Trophoblast cell (in vitro differentiated cells and primary cell): ENCODE measurements at regions not wholly inside any gene's neighbourhood (a gene's known extent, or its start where the extent isn't known, plus 50 kb on each side); places are given as distances from the start of the nearest gene placed in this dataset.

Experiments used
- DNase-seq, 2 donors: peaks; one replicate each; pipeline ENCODE4 v3.0.0-alpha.2; 2016
- H2AFZ ChIP-seq: 2 replicates; pipeline ENCODE4 v1.6.1; 2013; ENCODE audit warnings: low read length, moderate library complexity, mild to moderate bottlenecking; ENCODE audit not compliant: insufficient read depth, poor library complexity
- H2AK5ac ChIP-seq: 2 replicates; pipeline ENCODE4 v1.6.1; 2013; ENCODE audit warnings: mild to moderate bottlenecking, low read length
- H2BK120ac ChIP-seq: 2 replicates; pipeline ENCODE4 v1.6.1; 2013; ENCODE audit warnings: low read length, mild to moderate bottlenecking, moderate library complexity; ENCODE audit not compliant: insufficient read depth, poor library complexity
- H2BK12ac ChIP-seq: 2 replicates; pipeline ENCODE4 v1.6.1; 2013; ENCODE audit warnings: mild to moderate bottlenecking, low read length, moderate library complexity
- H2BK5ac ChIP-seq: 2 replicates; pipeline ENCODE4 v1.6.1; 2013; ENCODE audit warnings: low read length, low read depth, moderate library complexity, mild to moderate bottlenecking; ENCODE audit not compliant: poor library complexity
- H3K14ac ChIP-seq: 2 replicates; pipeline ENCODE4 v1.6.1; 2013; ENCODE audit warnings: mild to moderate bottlenecking, low read length
- H3K18ac ChIP-seq: 2 replicates; pipeline ENCODE4 v1.6.1; 2013; ENCODE audit warnings: mild to moderate bottlenecking, low read length
- H3K23ac ChIP-seq: 2 replicates; pipeline ENCODE4 v1.6.1; 2013; ENCODE audit warnings: low read length
- H3K27ac ChIP-seq: 2 replicates; pipeline ENCODE4 v1.5.1; 2013; ENCODE audit warnings: low read depth, mild to moderate bottlenecking, inconsistent platforms, low read length, moderate library complexity
- H3K27me3 ChIP-seq: 2 replicates; pipeline ENCODE4 v1.6.1; 2013; ENCODE audit warnings: inconsistent platforms, mild to moderate bottlenecking, low read length, moderate library complexity; ENCODE audit not compliant: insufficient read depth
- H3K36me3 ChIP-seq, 2 experiments: 1 replicate in 1 of 2; 2 replicates in 1 of 2; pipeline ENCODE4 v1.6.1; 2013; ENCODE audit warnings: low read length in 2 of 2, mild to moderate bottlenecking in 2 of 2, moderate library complexity in 1 of 2; ENCODE audit not compliant: insufficient read depth in 2 of 2, control insufficient read depth in 1 of 2
- H3K4ac ChIP-seq: 2 replicates; pipeline ENCODE4 v1.6.1; 2013; ENCODE audit warnings: low read depth, mild to moderate bottlenecking, low read length, moderate library complexity
- H3K4me1 ChIP-seq, 2 experiments: 1 replicate in 1 of 2; 2 replicates in 1 of 2; pipeline ENCODE4 v1.6.1; 2013; ENCODE audit warnings: low read length in 2 of 2, mild to moderate bottlenecking in 2 of 2, moderate library complexity in 1 of 2; ENCODE audit not compliant: insufficient read depth in 2 of 2, control insufficient read depth in 1 of 2
- H3K4me2 ChIP-seq: 2 replicates; pipeline ENCODE4 v1.6.1; 2013; ENCODE audit warnings: inconsistent platforms, mild to moderate bottlenecking, low read length, moderate library complexity
- H3K4me3 ChIP-seq: 2 replicates; pipeline ENCODE4 v1.5.1; 2013; ENCODE audit warnings: mild to moderate bottlenecking, low read depth, low read length, inconsistent platforms
- H3K79me1 ChIP-seq: one replicate; pipeline ENCODE4 v1.6.1; 2013; ENCODE audit warnings: low read length
- H3K79me2 ChIP-seq: 2 replicates; pipeline ENCODE4 v1.6.1; 2013; ENCODE audit warnings: low read length, mild to moderate bottlenecking; ENCODE audit not compliant: control insufficient read depth, insufficient read depth, poor library complexity
- H3K9ac ChIP-seq: 2 replicates; pipeline ENCODE4 v1.6.1; 2013; ENCODE audit warnings: mild to moderate bottlenecking, low read length
- H3K9me3 ChIP-seq: 2 replicates; pipeline ENCODE4 v1.6.1; 2013; ENCODE audit warnings: low read depth, mild to moderate bottlenecking, control low read depth, inconsistent platforms, low read length; ENCODE audit not compliant: insufficient read depth
- H4K12ac ChIP-seq: 2 replicates; pipeline ENCODE4 v1.6.1; 2013; ENCODE audit warnings: low read depth, mild to moderate bottlenecking, low read length, moderate library complexity
- H4K8ac ChIP-seq: 2 replicates; pipeline ENCODE4 v1.6.1; 2013; ENCODE audit warnings: low read depth, mild to moderate bottlenecking, low read length, moderate library complexity
- H4K91ac ChIP-seq: one replicate; pipeline ENCODE4 v1.6.1; 2013; ENCODE audit warnings: low read depth, mild to moderate bottlenecking, low read length, moderate library complexity
- WGBS: extraction: QIAGEN DNeasy Blood & Tissue Kit; methylation state at CpG from one replicate; pipeline ENCODE4 v1.1.7; 2013; ENCODE audit warnings: missing lambda C conversion rate; ENCODE audit not compliant: insufficient read length, insufficient coverage; ENCODE audit errors: extremely low coverage; 5-methylcytosine and 5-hydroxymethylcytosine counted together

- no peak overlapping the region for H3K4ac ChIP-seq
- H2BK5ac ChIP-seq = no peak overlapping the region
- no CpG with 5 or more reads among the region's 2 CpGs for WGBS
- no peak overlapping the region for H3K14ac ChIP-seq
- no peak overlapping the region for H3K23ac ChIP-seq
- H3K9me3 ChIP-seq = no peaks in the 10 kb centered on the region
- H3K79me1 ChIP-seq = no peaks in the 10 kb centered on the region
- H3K27ac ChIP-seq = no peak overlapping the region
- peaks cover 0 to 3% of the 10 kb centered on the region in 2 experiments for H3K4me1 ChIP-seq
- H2BK120ac ChIP-seq = no peak overlapping the region
- H2AFZ ChIP-seq = no peak overlapping the region
- H4K91ac ChIP-seq = no peak overlapping the region
- no peaks in the 10 kb centered on the region for H3K27me3 ChIP-seq
- no peak for DNase-seq
- H3K4me3 ChIP-seq = no peak overlapping the region
- no peaks in the 10 kb centered on the region for H3K36me3 ChIP-seq
- H3K4me2 ChIP-seq = no peak overlapping the region
- H2BK12ac ChIP-seq = no peak overlapping the region
- H2AK5ac ChIP-seq = no peak overlapping the region
- no peak overlapping the region for H3K18ac ChIP-seq
- no peaks in the 10 kb centered on the region for H3K79me2 ChIP-seq
- no peak overlapping the region for H3K9ac ChIP-seq
- H4K8ac ChIP-seq = no peak overlapping the region
- H4K12ac ChIP-seq = no peak overlapping the region
Measured at GRCh38 chr13:50319635-50320255, 304.5 kb downstream of the KCNRG start.

GRCh38 chr13:50320271-50320862 lies 305.1 kb downstream of the KCNRG start:
- no peaks in the 10 kb centered on the region for H3K36me3 ChIP-seq
- no peaks in the 10 kb centered on the region for H3K79me2 ChIP-seq
- H2BK120ac ChIP-seq = no peak overlapping the region
- no peak overlapping the region for H3K4ac ChIP-seq
- H4K91ac ChIP-seq = no peak overlapping the region
- H2BK5ac ChIP-seq = no peak overlapping the region
- peak in 1 of 2 donors; percentile 40 for DNase-seq
- H4K12ac ChIP-seq = no peak overlapping the region
- no CpG with 5 or more reads among the region's 1 CpG for WGBS
- H3K4me1 ChIP-seq = peaks cover 0 to 3% of the 10 kb centered on the region in 2 experiments
- no peak overlapping the region for H3K14ac ChIP-seq
- H3K79me1 ChIP-seq = no peaks in the 10 kb centered on the region
- H3K9me3 ChIP-seq = no peaks in the 10 kb centered on the region
- H3K4me2 ChIP-seq = no peak overlapping the region
- H2AK5ac ChIP-seq = no peak overlapping the region
- H3K23ac ChIP-seq = no peak overlapping the region
- no peak overlapping the region for H2BK12ac ChIP-seq
- H3K27me3 ChIP-seq = no peaks in the 10 kb centered on the region
- H3K9ac ChIP-seq = no peak overlapping the region
- no peak overlapping the region for H2AFZ ChIP-seq
- H3K18ac ChIP-seq = no peak overlapping the region
- H3K27ac ChIP-seq = no peak overlapping the region
- no peak overlapping the region for H3K4me3 ChIP-seq
- H4K8ac ChIP-seq = no peak overlapping the region

- no peak overlapping the region for H2AFZ ChIP-seq
- H3K27ac ChIP-seq = no peak overlapping the region
- no peaks in the 10 kb centered on the region for H3K9me3 ChIP-seq
- no peak overlapping the region for H3K14ac ChIP-seq
- no peak overlapping the region for H2BK120ac ChIP-seq
- no peak overlapping the region for H3K4me3 ChIP-seq
- H2BK5ac ChIP-seq = no peak overlapping the region
- no peak overlapping the region for H4K12ac ChIP-seq
- no peak overlapping the region for H2BK12ac ChIP-seq
- H4K8ac ChIP-seq = no peak overlapping the region
- H3K27me3 ChIP-seq = no peaks in the 10 kb centered on the region
- H3K79me2 ChIP-seq = no peaks in the 10 kb centered on the region
- H3K18ac ChIP-seq = no peak overlapping the region
- H3K9ac ChIP-seq = no peak overlapping the region
- H3K23ac ChIP-seq = no peak overlapping the region
- H3K36me3 ChIP-seq = no peaks in the 10 kb centered on the region
- no CpG with 5 or more reads among the region's 3 CpGs for WGBS
- H3K4me2 ChIP-seq = no peak overlapping the region
- H4K91ac ChIP-seq = no peak overlapping the region
- no peak overlapping the region for H2AK5ac ChIP-seq
- H3K4me1 ChIP-seq = peaks cover 0 to 3% of the 10 kb centered on the region in 2 experiments
- H3K79me1 ChIP-seq = no peaks in the 10 kb centered on the region
- DNase-seq = peak; percentile 28 to 87
- H3K4ac ChIP-seq = no peak overlapping the region
Measured at GRCh38 chr13:50322006-50322405, 306.8 kb downstream of the KCNRG start.

GRCh38 chr13:50323440-50324065 lies 308.3 kb downstream of the KCNRG start:
- no CpG with 5 or more reads among the region's 3 CpGs for WGBS

More at GRCh38 chr13:50323440-50324065, 308.3 kb downstream of the KCNRG start:
- no peaks in the 10 kb centered on the region for H3K79me2 ChIP-seq
- H3K23ac ChIP-seq = no peak overlapping the region
- H3K9me3 ChIP-seq = no peaks in the 10 kb centered on the region
- H3K79me1 ChIP-seq = no peaks in the 10 kb centered on the region
- no peaks in the 10 kb centered on the region for H3K36me3 ChIP-seq
- H2AK5ac ChIP-seq = no peak overlapping the region
- no peak overlapping the region for H3K9ac ChIP-seq
- no peak overlapping the region for H3K4ac ChIP-seq
- H3K4me1 ChIP-seq = peaks cover 0 to 3% of the 10 kb centered on the region in 2 experiments
- no peak overlapping the region for H3K4me3 ChIP-seq
- H2AFZ ChIP-seq = no peak overlapping the region
- H3K4me2 ChIP-seq = no peak overlapping the region
- H2BK5ac ChIP-seq = no peak overlapping the region
- no peak overlapping the region for H4K12ac ChIP-seq
- H4K8ac ChIP-seq = no peak overlapping the region
- H3K27me3 ChIP-seq = no peaks in the 10 kb centered on the region
- H3K14ac ChIP-seq = no peak overlapping the region
- no peak overlapping the region for H3K27ac ChIP-seq
- no peak overlapping the region for H2BK120ac ChIP-seq
- peak; percentile 65 to 97 for DNase-seq
- H2BK12ac ChIP-seq = no peak overlapping the region
- no peak overlapping the region for H3K18ac ChIP-seq
- H4K91ac ChIP-seq = no peak overlapping the region
